PFSK-1 (cell line): ENCODE measurements at regions not wholly inside any gene's neighbourhood (a gene's known extent, or its start where the extent isn't known, plus 50 kb on each side); places are given as distances from the start of the nearest gene placed in this dataset.

ENCODE experiments used
- FOXP2 ChIP-seq: optimal IDR thresholded peaks from 2 replicates; pipeline ENCODE3; 2011; ENCODE audit warnings: borderline replicate concordance, control low read depth, inconsistent platforms; ENCODE audit not compliant: insufficient read depth; ENCODE audit errors: extremely low read length, extremely low read depth
- POLR2AphosphoS5 ChIP-seq: IDR thresholded peaks from 2 replicates; pipeline ENCODE4 v1.6.1; 2012; ENCODE audit warnings: low read depth, mild to moderate bottlenecking, control low read depth, low read length, moderate library complexity
- REST ChIP-seq, 2 experiments: IDR thresholded peaks; 2 replicates each; pipeline versions ENCODE4 v1.6.1 to v1.8.0; 2011 to 2012; ENCODE audit warnings: low read depth in 2 of 2, low read length in 2 of 2, control low read depth in 1 of 2, inconsistent platforms in 1 of 2, mild to moderate bottlenecking in 1 of 2, moderate library complexity in 1 of 2; ENCODE audit not compliant: insufficient read depth in 1 of 2
- SIN3A ChIP-seq: IDR thresholded peaks from 2 replicates; pipeline ENCODE4 v1.6.1; 2012; ENCODE audit warnings: mild to moderate bottlenecking, low read length, moderate library complexity, borderline replicate concordance; ENCODE audit not compliant: insufficient read depth
- TAF1 ChIP-seq: IDR thresholded peaks from 2 replicates; pipeline ENCODE4 v1.6.1; 2012; ENCODE audit warnings: low read length, control low read depth, borderline replicate concordance; ENCODE audit not compliant: insufficient read depth

GRCh38 chr4:169821402-169821801 lies 63.7 kb upstream of the HPF1 start:
- TF ChIP-seq FOXP2 (no peak), POLR2AphosphoS5 (no peak), SIN3A (no peak), REST (IDR thresholded peaks at IDR 0.05; ENCODE audit: insufficient read depth in 1 of 2, low read depth in 2 of 2, low read length in 2 of 2) (no peak), TAF1 (no peak)
